ENCODE measurements at regions not wholly inside any gene's neighbourhood (a gene's known extent, or its start where the extent isn't known, plus 50 kb on each side); places are given as distances from the start of the nearest gene placed in this dataset.
"Not testable (repeated sequence)": the region's sequence is repeated elsewhere in the genome, so short reads cannot be mapped to it uniquely, and the experiment has no call there.

DNA sequence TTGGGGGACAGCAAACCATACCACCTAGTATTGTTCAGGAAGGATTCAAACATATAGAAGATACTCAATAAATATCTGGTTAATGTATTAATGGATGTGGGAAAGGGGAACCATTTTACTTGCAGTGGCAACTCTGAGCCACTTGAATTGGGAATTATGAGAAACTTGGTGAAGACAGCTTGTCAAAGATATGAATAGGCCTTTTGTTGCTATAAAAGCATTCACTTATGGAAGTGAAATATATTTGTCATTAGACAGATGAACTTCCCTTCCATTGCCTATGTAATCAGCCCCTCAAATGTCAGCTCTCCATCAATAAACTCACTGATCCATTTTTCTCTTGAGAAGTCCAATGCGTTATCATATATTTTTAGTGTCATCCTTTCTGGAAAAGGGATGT, 56.1 kb downstream of the GPR85 start:
- Histone ChIP-seq H3K27me3 (ENCODE audit: control insufficient read depth in 2 of 2, insufficient read depth in 1 of 2, low read length in 1 of 2) (no peaks in the 10 kb centered on the region), H3K9me3 (ENCODE audit: control insufficient read depth in 2 of 2, insufficient read depth in 1 of 2, low read length in 1 of 2) (no peaks in the 10 kb centered on the region), H3K27ac (ENCODE audit: low read depth in 1 of 2, low read length in 1 of 2) (no peak overlapping the region), H3K4me3 (ENCODE audit: low read length in 2 of 2) (no peak overlapping the region), H3K4me1 (ENCODE audit: control insufficient read depth in 2 of 2, insufficient read depth in 2 of 2, low read length in 2 of 2) (no peaks in the 10 kb centered on the region), H3K36me3 (ENCODE audit: control insufficient read depth in 2 of 2, insufficient read depth in 2 of 2, low read length in 1 of 2) (no peaks in the 10 kb centered on the region)
- 96% methylated on average over 1 of the region's 1 CpG for WGBS
- DNase-seq (ENCODE audit: low read depth in 6 of 9, low spot score in 9 of 9), result no peak

DNA sequence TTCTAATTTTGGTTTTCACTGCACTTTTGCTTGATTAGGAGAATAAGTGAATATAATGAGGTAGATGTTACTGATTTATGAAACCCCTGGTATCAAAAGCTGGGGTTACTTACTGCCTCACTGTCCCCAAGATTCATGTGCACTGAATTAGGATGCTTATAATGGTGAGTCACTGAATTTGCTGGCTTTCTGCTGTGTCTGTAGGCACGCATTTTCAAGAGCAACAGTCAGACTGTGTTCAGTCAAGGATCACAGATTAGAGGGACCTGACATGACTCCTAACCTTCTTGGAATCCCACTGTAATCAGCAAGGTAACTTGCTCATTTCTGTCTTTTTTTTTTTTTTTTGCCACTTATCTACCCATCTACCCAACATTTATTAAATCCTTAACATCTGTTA, 59.7 kb downstream of the GPR85 start:
- DNase-seq (ENCODE audit: low read depth in 6 of 9, low spot score in 9 of 9), result no peak
- WGBS, result 90% methylated on average over 1 of the region's 1 CpG
- Histone ChIP-seq H3K27ac (ENCODE audit: low read depth in 1 of 2, low read length in 1 of 2) (no peak overlapping the region), H3K4me1 (ENCODE audit: control insufficient read depth in 2 of 2, insufficient read depth in 2 of 2, low read length in 2 of 2) (no peaks in the 10 kb centered on the region), H3K36me3 (ENCODE audit: control insufficient read depth in 2 of 2, insufficient read depth in 2 of 2, low read length in 1 of 2) (no peaks in the 10 kb centered on the region), H3K9me3 (ENCODE audit: control insufficient read depth in 2 of 2, insufficient read depth in 1 of 2, low read length in 1 of 2) (no peaks in the 10 kb centered on the region), H3K27me3 (ENCODE audit: control insufficient read depth in 2 of 2, insufficient read depth in 1 of 2, low read length in 1 of 2) (no peaks in the 10 kb centered on the region), H3K4me3 (ENCODE audit: low read length in 2 of 2) (no peak overlapping the region)

GRCh38 chr7:113017144-113017857, 69.3 kb downstream of the GPR85 start:
- not testable (repeated sequence) for H3K36me3 ChIP-seq (ENCODE audit: control insufficient read depth in 2 of 2, insufficient read depth in 2 of 2, low read length in 1 of 2); H3K9me3 ChIP-seq (ENCODE audit: control insufficient read depth in 2 of 2, insufficient read depth in 1 of 2, low read length in 1 of 2); H3K4me3 ChIP-seq (ENCODE audit: low read length in 2 of 2); H3K27ac ChIP-seq (ENCODE audit: low read depth in 1 of 2, low read length in 1 of 2); H3K4me1 ChIP-seq (ENCODE audit: control insufficient read depth in 2 of 2, insufficient read depth in 2 of 2, low read length in 2 of 2); H3K27me3 ChIP-seq (ENCODE audit: control insufficient read depth in 2 of 2, insufficient read depth in 1 of 2, low read length in 1 of 2); DNase-seq (ENCODE audit: low read depth in 6 of 9, low spot score in 9 of 9)
- 98% methylated on average over 40 of the region's 43 CpGs for WGBS

DNA sequence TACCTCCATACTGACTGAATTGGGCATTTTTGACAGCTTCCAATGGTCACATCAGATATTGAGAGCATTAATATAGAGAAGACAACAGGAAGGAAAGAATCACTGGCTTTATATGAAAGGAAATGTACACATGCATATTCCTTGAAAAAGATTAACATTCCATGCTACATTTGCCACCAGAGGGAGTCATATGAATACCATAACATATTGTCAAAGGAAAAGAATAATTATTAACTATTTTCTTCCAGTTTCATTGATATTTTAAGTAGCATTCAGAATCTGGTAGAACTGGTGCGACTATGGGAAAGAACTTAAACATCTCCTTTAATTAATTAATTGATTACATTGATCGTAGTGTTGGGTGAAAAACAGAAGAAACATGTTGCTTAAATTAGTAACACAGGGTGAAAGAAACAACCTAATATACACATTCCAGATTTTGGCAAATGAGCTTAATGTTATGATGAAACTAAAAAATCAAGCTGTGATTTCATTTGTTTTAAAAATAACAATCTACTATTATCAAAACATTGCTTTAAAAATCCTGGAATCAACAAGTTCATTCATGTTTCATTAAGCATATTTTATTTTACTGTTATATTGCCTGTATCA, 71.5 kb downstream of the GPR85 start:
- 88% methylated on average over 2 of the region's 2 CpGs for WGBS
- H3K9me3 ChIP-seq (ENCODE audit: control insufficient read depth in 2 of 2, insufficient read depth in 1 of 2, low read length in 1 of 2), result no peaks in the 10 kb centered on the region
- no peak overlapping the region for H3K4me3 ChIP-seq (ENCODE audit: low read length in 2 of 2)
- H3K27me3 ChIP-seq (ENCODE audit: control insufficient read depth in 2 of 2, insufficient read depth in 1 of 2, low read length in 1 of 2), result no peaks in the 10 kb centered on the region
- no peak for DNase-seq (ENCODE audit: low read depth in 6 of 9, low spot score in 9 of 9)
- no peaks in the 10 kb centered on the region for H3K36me3 ChIP-seq (ENCODE audit: control insufficient read depth in 2 of 2, insufficient read depth in 2 of 2, low read length in 1 of 2)
- H3K4me1 ChIP-seq (ENCODE audit: control insufficient read depth in 2 of 2, insufficient read depth in 2 of 2, low read length in 2 of 2), result no peaks in the 10 kb centered on the region
- H3K27ac ChIP-seq (ENCODE audit: low read depth in 1 of 2, low read length in 1 of 2), result no peak overlapping the region

GRCh38 chr7:113013761-113014449, 72.7 kb downstream of the GPR85 start:
- no peak for DNase-seq (ENCODE audit: low read depth in 6 of 9, low spot score in 9 of 9)
- H3K27ac ChIP-seq (ENCODE audit: low read depth in 1 of 2, low read length in 1 of 2), result no peak overlapping the region
- H3K36me3 ChIP-seq (ENCODE audit: control insufficient read depth in 2 of 2, insufficient read depth in 2 of 2, low read length in 1 of 2), result no peaks in the 10 kb centered on the region
- H3K4me1 ChIP-seq (ENCODE audit: control insufficient read depth in 2 of 2, insufficient read depth in 2 of 2, low read length in 2 of 2), result no peaks in the 10 kb centered on the region
- H3K9me3 ChIP-seq (ENCODE audit: control insufficient read depth in 2 of 2, insufficient read depth in 1 of 2, low read length in 1 of 2), result no peaks in the 10 kb centered on the region
- H3K4me3 ChIP-seq (ENCODE audit: low read length in 2 of 2), result no peak overlapping the region
- no peaks in the 10 kb centered on the region for H3K27me3 ChIP-seq (ENCODE audit: control insufficient read depth in 2 of 2, insufficient read depth in 1 of 2, low read length in 1 of 2)

GRCh38 chr7:113012862-113013261, 73.8 kb downstream of the GPR85 start:
- not testable (repeated sequence) for H3K4me1 ChIP-seq (ENCODE audit: control insufficient read depth in 2 of 2, insufficient read depth in 2 of 2, low read length in 2 of 2); H3K9me3 ChIP-seq (ENCODE audit: control insufficient read depth in 2 of 2, insufficient read depth in 1 of 2, low read length in 1 of 2); H3K4me3 ChIP-seq (ENCODE audit: low read length in 2 of 2); H3K36me3 ChIP-seq (ENCODE audit: control insufficient read depth in 2 of 2, insufficient read depth in 2 of 2, low read length in 1 of 2); DNase-seq (ENCODE audit: low read depth in 6 of 9, low spot score in 9 of 9); H3K27me3 ChIP-seq (ENCODE audit: control insufficient read depth in 2 of 2, insufficient read depth in 1 of 2, low read length in 1 of 2); H3K27ac ChIP-seq (ENCODE audit: low read depth in 1 of 2, low read length in 1 of 2)
- WGBS, result 98% methylated on average over 1 of the region's 1 CpG

GRCh38 chr7:113010377-113010776, 76.2 kb downstream of the GPR85 start:
- Histone ChIP-seq H3K4me1 (ENCODE audit: control insufficient read depth in 2 of 2, insufficient read depth in 2 of 2, low read length in 2 of 2) (no peaks in the 10 kb centered on the region), H3K4me3 (ENCODE audit: low read length in 2 of 2) (no peak overlapping the region), H3K36me3 (ENCODE audit: control insufficient read depth in 2 of 2, insufficient read depth in 2 of 2, low read length in 1 of 2) (no peaks in the 10 kb centered on the region), H3K27ac (ENCODE audit: low read depth in 1 of 2, low read length in 1 of 2) (no peak overlapping the region), H3K9me3 (ENCODE audit: control insufficient read depth in 2 of 2, insufficient read depth in 1 of 2, low read length in 1 of 2) (no peaks in the 10 kb centered on the region), H3K27me3 (ENCODE audit: control insufficient read depth in 2 of 2, insufficient read depth in 1 of 2, low read length in 1 of 2) (no peaks in the 10 kb centered on the region)
- DNase-seq (ENCODE audit: low read depth in 6 of 9, low spot score in 9 of 9), result no peak

DNA sequence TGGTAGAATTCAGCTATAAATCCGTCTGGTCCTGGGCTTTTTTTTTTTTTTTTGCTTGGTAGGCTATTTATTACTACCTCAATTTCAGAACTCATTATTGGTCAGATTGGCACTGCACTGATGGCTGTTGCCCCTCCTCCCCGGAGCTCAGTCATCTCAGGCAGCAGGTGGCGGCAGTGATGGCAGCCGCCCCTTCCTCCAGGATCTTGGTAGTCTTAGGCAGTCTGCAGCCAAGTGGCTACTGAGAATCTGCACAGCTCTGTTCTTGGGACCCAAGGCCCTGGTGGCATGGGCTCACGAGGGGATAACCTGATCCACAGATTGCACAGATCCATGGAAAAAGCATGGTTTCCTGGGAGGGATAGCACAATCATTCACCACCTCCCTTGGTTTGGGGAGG, 77.9 kb downstream of the GPR85 start:
- Histone ChIP-seq H3K27ac (ENCODE audit: low read depth in 1 of 2, low read length in 1 of 2) (no peak overlapping the region), H3K27me3 (ENCODE audit: control insufficient read depth in 2 of 2, insufficient read depth in 1 of 2, low read length in 1 of 2) (no peaks in the 10 kb centered on the region), H3K36me3 (ENCODE audit: control insufficient read depth in 2 of 2, insufficient read depth in 2 of 2, low read length in 1 of 2) (no peaks in the 10 kb centered on the region), H3K4me3 (ENCODE audit: low read length in 2 of 2) (no peak overlapping the region), H3K9me3 (ENCODE audit: control insufficient read depth in 2 of 2, insufficient read depth in 1 of 2, low read length in 1 of 2) (no peaks in the 10 kb centered on the region), H3K4me1 (ENCODE audit: control insufficient read depth in 2 of 2, insufficient read depth in 2 of 2, low read length in 2 of 2) (no peaks in the 10 kb centered on the region)
- DNase-seq (ENCODE audit: low read depth in 6 of 9, low spot score in 9 of 9), result no peak
- 90% methylated on average over 5 of the region's 5 CpGs for WGBS

- Histone ChIP-seq H3K36me3 (ENCODE audit: control insufficient read depth in 2 of 2, insufficient read depth in 2 of 2, low read length in 1 of 2) (no peaks in the 10 kb centered on the region), H3K4me3 (ENCODE audit: low read length in 2 of 2) (no peak overlapping the region), H3K27ac (ENCODE audit: low read depth in 1 of 2, low read length in 1 of 2) (no peak overlapping the region), H3K4me1 (ENCODE audit: control insufficient read depth in 2 of 2, insufficient read depth in 2 of 2, low read length in 2 of 2) (no peaks in the 10 kb centered on the region), H3K27me3 (ENCODE audit: control insufficient read depth in 2 of 2, insufficient read depth in 1 of 2, low read length in 1 of 2) (no peaks in the 10 kb centered on the region), H3K9me3 (ENCODE audit: control insufficient read depth in 2 of 2, insufficient read depth in 1 of 2, low read length in 1 of 2) (no peaks in the 10 kb centered on the region)
- DNase-seq (ENCODE audit: low read depth in 6 of 9, low spot score in 9 of 9), result no peak
- 86% methylated on average over 4 of the region's 4 CpGs for WGBS
These were observed 81.7 kb downstream of the GPR85 start for GRCh38 chr7:113004726-113005454.
